ENCODE measurements at regions not wholly inside any gene's neighbourhood (a gene's known extent, or its start where the extent isn't known, plus 50 kb on each side); places are given as distances from the start of the nearest gene placed in this dataset.
A peak's percentile ranks its signal among the peaks of the same experiment; 100 is the strongest.

DNA sequence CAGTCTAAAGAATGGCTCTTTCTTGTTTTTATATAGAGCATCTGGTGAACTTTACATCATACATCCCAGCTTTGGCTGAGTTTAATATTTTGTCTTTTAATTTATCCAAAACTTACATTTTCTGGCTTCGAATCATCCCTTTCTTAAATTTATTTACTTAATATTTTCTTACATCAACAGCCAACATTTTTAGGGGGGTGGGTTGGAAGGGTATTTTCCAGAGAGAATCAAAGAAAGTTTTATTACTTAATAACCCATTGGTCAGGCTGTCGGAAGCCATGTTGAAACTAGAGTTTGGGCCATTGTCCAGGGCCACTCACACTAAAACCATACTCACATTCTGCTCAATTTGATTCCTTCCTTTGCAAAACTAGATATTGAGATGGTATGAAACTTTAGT lies 220.2 kb downstream of the AEBP2 start:
- H3K27me3 ChIP-seq: no peaks in the 10 kb centered on the region
- intact Hi-C loops (cut with DNase I): no loop called here
- H3K36me3 ChIP-seq: no peaks in the 10 kb centered on the region
- no peak overlapping the region for H3K4me3 ChIP-seq
- no peaks in the 10 kb centered on the region for H3K9me3 ChIP-seq
- DNase-seq: peak in 2 of 4 donors; percentile 72 to 79
- no peak for ATAC-seq
- H3K4me1 ChIP-seq: no peaks in the 10 kb centered on the region
- TF ChIP-seq, protein P1, sequence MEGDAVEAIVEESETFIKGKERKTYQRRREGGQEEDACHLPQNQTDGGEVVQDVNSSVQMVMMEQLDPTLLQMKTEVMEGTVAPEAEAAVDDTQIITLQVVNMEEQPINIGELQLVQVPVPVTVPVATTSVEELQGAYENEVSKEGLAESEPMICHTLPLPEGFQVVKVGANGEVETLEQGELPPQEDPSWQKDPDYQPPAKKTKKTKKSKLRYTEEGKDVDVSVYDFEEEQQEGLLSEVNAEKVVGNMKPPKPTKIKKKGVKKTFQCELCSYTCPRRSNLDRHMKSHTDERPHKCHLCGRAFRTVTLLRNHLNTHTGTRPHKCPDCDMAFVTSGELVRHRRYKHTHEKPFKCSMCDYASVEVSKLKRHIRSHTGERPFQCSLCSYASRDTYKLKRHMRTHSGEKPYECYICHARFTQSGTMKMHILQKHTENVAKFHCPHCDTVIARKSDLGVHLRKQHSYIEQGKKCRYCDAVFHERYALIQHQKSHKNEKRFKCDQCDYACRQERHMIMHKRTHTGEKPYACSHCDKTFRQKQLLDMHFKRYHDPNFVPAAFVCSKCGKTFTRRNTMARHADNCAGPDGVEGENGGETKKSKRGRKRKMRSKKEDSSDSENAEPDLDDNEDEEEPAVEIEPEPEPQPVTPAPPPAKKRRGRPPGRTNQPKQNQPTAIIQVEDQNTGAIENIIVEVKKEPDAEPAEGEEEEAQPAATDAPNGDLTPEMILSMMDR (IDR thresholded peaks at IDR 0.05): no peak
- H3K27ac ChIP-seq: no peak overlapping the region

DNA sequence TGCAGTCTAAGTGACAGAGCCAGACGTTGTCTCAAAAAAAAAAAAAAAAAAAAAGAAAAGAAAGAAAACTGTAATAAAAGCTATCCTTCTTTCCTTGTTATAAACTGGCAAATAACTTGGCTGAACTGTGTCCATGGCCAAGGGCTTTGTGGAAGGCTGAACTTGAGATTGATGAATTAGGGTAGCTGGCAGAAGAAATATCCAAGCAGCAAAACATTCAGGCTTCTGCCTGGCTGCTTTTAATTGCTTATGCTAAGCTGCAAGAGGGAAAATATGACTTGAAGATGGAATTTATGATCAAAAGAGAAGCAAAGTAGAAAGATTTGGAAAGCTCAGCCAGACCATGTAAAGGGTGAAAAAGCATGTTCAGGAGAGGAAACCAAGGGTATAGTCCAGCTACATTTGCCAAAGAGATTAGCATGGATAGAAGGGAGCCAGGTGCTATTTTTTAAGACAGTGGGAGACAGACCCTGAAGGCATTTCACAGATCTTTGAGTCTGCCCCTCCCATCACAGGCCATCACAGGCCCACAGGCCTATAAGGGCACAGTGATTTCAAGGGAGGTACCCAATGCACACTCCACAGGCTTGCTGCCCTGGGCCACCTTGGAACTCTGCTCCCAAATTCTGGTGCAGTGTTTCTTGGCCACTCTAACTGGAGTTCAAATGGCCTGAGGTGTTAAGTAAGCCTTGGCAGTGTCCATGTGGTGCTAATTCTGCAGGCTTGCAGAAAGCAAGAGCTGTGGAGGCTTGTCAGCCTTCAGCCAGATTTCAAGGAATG lies 226.0 kb downstream of the AEBP2 start:
- Histone ChIP-seq H3K36me3 (no peaks in the 10 kb centered on the region), H3K4me1 (no peaks in the 10 kb centered on the region), H3K27ac (no peak overlapping the region), H3K4me3 (no peak overlapping the region), H3K27me3 (no peaks in the 10 kb centered on the region), H3K9me3 (no peaks in the 10 kb centered on the region)
- TF ChIP-seq, protein P1 (IDR thresholded peaks at IDR 0.05): no peak
- DNase-seq: no peak
- intact Hi-C loops (cut with DNase I): no loop called here
- no peak for ATAC-seq

DNA sequence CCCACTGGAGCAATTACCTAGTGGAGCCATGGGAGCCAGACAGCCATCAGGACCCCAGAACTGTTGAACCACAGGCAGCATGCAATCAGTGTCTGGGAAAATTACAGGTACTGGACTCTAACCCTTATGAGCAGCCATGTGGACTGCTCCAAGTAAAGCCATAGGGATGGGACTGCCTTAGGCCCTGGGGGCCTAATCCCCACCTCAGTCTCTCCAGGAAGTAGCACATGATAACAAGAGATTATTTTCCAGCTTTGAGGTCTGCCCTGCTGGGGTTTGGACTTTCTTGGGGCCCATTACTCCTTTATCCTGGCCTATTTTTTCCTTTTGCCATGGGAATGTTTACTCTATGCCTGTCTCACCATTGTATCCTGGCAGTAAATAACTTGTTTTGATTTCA lies 226.8 kb downstream of the AEBP2 start:
- no peak overlapping the region for H3K4me3 ChIP-seq
- no peaks in the 10 kb centered on the region for H3K4me1 ChIP-seq
- DNase-seq: no peak
- ATAC-seq: no peak
- TF ChIP-seq, protein P1 (IDR thresholded peaks at IDR 0.05): no peak
- intact Hi-C loops (cut with DNase I): no loop called here
- H3K27ac ChIP-seq: no peak overlapping the region
- no peaks in the 10 kb centered on the region for H3K27me3 ChIP-seq
- H3K36me3 ChIP-seq: no peaks in the 10 kb centered on the region
- no peaks in the 10 kb centered on the region for H3K9me3 ChIP-seq

DNA sequence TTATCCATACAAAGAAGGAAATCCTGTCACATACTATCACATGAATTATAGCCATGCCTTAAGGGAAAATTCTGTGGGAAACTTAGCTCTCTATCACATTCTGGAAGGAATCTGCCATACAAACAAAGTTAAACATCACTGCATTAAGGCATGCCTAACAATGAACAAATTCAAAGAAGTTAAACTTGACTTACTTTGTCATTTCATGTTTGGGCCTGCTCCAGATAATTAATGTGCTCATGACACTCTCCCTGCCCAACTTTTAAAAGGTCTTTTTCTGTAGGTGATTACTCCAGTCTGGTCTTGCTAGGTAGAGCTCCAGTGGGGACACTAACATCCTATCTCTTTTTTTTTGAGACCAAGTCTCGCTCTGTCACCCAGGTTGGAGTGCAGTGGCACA lies 230.5 kb downstream of the AEBP2 start:
- DNase-seq (no peak), ATAC-seq (no peak)
- TF ChIP-seq, protein P1 (IDR thresholded peaks at IDR 0.05): no peak
- Histone ChIP-seq H3K27ac (no peak overlapping the region), H3K9me3 (no peaks in the 10 kb centered on the region), H3K36me3 (no peaks in the 10 kb centered on the region), H3K27me3 (no peaks in the 10 kb centered on the region), H3K4me3 (no peak overlapping the region), H3K4me1 (no peaks in the 10 kb centered on the region)
- intact Hi-C loops (cut with DNase I): no loop called here

DNA sequence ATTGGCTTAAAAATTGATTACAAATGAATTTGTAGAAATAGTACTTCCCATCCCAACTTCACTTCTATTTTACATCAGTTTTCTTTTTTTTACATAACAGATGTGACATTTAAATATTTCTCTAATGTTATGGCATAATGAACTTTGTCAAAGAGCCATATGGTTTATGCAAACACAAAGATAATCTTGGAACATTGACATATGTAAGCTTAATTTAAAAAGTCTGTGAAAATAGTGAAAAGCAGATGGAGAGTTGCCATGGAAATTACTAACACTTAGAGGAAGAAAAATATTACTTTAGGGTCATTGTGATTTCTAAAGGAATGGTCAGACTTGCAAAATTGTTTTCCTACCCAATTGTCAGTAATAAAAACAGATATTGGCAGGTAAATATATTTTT lies 232.4 kb downstream of the AEBP2 start:
- Histone ChIP-seq H3K27ac (no peak overlapping the region), H3K27me3 (no peaks in the 10 kb centered on the region), H3K36me3 (no peaks in the 10 kb centered on the region), H3K4me1 (no peaks in the 10 kb centered on the region), H3K4me3 (no peak overlapping the region), H3K9me3 (no peaks in the 10 kb centered on the region)
- no peak for DNase-seq
- intact Hi-C loops (cut with DNase I): no loop called here
- ATAC-seq: no peak
- TF ChIP-seq, protein P1 (IDR thresholded peaks at IDR 0.05): no peak

Measured in left lung (tissue), 4 donors.